Astrocyte of the hippocampus (primary cell): ENCODE measurements at regions not wholly inside any gene's neighbourhood (a gene's known extent, or its start where the extent isn't known, plus 50 kb on each side); places are given as distances from the start of the nearest gene placed in this dataset.
"Not testable (repeated sequence)": the region's sequence is repeated elsewhere in the genome, so short reads cannot be mapped to it uniquely, and the experiment has no call there.

Experiments used
- DNase-seq: peaks from one replicate; pipeline ENCODE4 v3.0.0; 2011; ENCODE audit warnings: low read depth, low spot score

DNA sequence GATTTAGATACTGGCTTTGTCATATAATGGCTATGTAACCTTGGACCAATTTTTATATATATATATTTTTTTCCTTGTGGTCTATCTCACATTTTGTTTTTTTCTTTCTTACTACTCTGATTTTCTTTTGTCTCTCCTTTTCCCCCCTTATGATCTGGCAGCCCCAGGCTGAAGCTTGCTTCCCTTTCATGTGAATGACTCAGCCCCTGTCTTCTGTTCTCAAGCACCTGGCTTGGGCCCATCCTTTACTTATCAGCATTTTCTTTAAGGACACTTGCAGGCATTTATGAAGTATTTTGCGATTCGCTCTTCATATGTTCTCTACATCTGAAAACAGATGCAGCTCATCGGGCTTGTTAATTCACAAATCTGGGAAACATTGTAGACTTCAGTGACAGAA is 163.6 kb downstream of the SPRY2 start:
- no peak for DNase-seq

DNA sequence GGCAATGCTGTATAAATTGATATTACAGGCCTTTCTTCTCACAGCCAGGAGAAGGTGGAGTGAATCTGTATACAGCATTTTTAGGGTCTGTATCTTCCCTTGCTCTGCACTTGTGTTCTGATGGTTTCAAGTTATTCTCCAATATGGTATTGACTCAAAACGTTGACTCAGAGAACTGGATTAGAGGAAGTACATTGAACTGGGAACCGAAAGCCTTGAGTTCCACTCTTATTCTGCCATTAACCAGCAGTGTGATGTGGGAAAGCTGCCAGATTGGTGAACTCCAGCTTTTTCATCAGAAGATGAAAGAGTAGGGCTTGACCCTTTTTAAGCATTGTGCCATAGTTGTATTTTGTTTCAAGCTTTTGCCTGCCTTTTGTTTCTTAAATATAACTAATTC is 167.7 kb downstream of the SPRY2 start:
- DNase-seq = peak; percentile 14

DNA sequence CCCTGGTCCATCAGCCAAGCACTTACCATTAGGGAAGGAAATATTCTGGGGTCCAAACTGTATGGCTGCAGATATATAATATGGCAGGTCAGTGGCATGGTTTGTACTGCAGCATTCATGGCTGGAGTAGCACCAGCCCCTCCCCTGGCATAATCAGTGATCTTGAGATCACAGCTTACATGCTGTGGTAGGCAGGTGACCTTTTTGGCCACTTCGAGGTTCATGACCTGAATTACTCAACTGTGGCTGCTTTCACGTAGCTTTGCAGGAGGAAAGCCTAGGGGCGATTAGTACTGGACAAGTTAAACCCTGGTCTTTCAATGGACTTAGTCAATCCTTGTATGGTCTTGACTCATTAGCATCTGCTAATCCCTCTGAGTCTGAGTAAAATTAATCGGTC is 169.8 kb downstream of the SPRY2 start:
- no peak for DNase-seq

DNA sequence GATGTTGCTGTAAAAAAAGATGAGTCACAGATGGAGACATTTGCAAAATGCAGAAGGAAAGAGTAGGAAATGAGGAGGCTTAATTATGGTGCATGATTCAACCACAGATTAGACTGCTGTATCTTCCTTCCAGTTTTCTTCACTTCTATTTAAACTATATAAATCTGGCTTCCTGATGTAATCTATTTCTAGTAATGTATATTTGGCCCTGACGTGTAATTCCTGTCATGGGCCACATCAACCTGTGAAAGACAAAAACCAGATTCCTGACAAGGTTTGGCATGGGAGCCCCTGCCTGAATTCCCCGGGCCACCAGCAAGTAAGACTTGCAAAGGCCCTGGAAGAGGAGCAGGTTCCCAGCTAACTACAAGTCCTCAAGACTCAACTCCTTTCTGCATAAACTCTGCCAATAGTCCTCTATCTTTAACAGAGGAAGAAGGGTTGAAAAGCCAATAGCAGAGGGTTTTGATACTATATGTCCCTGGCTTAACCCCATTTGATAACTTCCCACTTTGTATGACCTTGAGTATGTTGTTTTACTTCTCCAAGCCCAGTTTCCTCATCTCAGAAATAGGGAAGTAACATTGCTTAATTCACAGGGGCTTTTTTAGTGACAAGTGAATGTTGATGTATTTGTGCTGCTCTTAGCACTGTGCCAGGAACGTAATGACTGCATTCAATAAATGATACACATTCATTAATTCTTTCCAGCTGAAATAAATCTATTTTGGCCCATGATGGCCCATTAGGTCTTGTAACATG is 172.7 kb downstream of the SPRY2 start:
- no peak for DNase-seq

DNA sequence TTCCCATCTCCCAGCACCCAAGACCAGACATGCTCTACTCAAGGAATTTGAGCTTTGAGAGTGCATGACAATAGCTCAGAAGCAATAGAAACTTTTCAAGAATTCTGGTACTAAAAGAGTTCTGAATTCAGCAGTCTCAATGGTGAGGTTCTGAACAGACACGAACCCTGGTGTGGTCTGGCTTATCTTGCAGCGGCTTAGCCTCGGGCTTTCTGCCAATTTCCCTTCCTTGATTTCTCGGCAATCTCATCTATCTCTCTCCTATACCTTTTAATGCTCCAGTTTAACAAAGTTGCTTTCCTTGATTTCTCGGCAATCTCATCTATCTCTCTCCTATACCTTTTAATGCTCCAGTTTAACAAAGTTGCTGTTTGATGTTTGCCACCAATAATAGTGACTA is 174.6 kb downstream of the SPRY2 start:
- DNase-seq = no peak

DNA sequence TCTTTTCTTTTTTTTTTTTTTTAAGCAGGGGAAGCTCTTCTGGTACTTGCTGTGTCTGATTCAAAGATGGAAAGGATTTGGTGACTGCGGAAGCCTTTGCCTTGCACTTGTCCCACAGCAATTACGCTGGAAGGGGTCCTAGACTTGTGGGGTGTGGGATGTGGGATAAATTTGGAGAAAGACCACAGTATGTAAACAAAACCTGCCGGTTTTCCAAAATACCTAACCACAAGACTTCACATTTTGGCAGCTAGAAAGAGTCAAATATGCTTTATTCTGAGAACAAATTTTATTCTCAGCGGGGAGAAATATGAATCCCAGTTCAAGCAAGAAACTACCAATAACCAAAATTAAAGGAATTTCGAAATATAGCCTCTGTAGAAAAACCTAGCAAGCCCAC is 176.5 kb downstream of the SPRY2 start:
- peak; percentile 32 for DNase-seq

DNA sequence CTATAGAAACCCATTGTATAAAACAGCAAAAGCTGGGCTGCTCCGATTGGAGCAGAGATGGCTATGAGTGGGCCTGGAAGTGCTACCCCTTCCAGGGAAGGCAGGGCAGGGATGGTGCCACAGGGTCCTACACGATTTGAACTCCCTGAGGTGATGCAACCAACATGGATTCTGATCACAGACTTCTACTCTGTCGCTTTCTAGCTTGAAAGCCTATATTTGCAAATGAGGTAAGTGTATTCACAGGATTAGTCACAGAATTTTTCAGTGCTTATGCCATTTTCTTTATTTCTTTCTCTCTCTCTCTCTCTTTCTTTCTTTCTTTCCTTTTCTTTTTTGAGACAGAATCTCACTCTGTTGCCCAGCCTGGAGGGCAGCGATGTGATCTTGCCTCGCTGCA is 179.0 kb downstream of the SPRY2 start:
- DNase-seq = no peak

DNA sequence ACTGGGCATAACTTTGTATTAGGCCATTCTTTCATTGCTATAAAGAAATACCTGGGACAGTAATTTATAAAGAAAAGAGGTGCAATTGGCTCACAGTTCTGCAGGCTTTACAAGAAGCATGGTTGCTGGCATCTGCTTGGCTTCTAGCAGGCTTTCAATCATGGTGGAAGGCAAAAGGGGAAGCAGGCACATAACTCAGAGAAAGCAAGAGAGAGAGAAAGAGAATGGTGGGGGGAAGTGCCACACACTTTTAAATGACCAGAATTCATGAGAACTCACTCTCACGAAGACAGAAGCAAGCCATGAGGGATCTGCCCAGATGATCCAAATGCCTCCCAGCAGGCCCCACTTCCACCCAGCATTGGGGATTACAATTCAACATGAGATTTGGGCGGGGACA is 179.7 kb downstream of the SPRY2 start:
- DNase-seq = no peak

DNA sequence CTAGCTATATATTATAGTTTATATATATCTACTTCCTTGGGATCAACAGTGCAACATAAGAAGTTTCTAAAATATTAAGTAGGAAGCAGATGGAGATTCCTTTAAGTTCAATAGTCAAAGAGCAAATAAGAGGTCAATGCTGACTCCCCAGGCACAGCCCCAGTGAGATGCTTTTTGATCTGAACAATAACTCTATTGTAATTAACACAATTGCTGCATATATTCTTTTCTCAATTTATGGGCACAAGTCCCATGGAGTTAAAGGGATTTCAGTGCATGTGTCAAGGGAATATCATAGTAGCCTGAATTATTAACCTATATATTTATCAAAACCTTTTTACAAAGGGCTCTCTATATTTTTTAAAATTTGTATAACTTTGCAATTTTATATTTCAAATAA is 180.8 kb downstream of the SPRY2 start:
- no peak for DNase-seq

DNA sequence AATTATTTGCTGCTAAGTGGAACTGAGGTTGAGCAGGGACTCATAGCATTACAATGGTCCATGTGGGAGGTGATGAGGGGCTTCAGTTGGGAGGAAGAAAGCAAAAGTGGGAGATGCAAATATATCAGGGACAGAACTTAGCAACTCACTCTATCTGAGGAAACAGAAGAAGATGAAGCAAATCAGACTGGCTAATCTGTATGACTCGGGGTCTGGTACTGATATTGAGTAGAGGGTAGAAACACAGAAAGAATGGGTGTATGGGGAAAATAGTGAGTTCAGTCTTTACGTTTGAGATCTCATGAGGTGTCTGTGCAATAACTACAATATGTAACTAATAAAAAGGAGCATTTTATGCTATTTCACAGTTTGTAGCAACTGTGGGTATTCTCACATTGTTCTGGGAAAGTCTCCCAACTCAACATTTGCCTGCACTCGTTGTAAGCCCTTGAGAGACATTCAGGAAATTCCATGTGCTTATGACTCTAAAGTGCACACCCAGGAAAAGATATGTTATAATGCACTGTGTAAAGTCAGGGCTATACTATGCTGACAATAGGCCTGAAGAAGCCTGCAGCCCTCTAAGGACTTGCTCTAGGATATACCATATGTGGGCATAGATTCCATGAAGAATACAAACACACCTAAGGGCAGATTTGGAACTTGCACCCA is 183.5 kb downstream of the SPRY2 start:
- no peak for DNase-seq

DNA sequence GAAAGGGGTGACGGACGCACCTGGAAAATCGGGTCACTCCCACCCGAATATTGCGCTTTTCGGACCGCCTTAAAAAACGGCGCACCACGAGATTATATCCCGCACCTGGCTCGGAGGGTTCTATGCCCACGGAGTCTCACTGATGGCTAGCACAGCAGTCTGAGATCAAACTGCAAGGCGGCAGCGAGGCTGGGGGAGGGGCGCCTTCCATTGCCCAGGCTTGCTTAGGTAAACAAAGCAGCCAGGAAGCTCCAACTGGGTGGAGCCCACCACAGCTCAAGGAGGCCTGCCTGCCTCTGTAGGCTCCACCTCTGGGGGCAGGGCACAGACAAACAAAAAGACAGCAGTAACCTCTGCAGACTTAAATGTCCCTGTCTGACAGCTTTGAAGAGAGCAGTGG is 188.8 kb downstream of the SPRY2 start:
- DNase-seq = not testable (repeated sequence)

DNA sequence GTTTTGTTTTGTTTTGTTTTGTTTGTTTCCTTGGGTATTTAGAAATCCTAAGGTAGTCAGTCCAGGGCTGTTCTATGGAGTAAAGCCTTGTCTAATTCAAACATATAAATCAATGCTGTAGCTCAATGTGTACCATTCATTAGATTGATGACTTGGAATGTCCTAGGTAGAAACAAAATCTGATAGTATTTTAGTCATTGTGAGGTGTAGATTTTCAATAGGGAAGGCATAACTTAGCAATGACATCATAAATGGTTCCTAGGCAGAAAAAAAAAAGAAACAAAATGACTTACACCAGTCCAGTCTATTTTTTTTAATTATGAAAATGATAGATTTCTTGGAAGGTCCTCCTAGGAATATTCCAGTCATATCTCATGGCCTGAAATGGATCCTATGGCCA is 189.9 kb downstream of the SPRY2 start:
- DNase-seq = no peak

DNA sequence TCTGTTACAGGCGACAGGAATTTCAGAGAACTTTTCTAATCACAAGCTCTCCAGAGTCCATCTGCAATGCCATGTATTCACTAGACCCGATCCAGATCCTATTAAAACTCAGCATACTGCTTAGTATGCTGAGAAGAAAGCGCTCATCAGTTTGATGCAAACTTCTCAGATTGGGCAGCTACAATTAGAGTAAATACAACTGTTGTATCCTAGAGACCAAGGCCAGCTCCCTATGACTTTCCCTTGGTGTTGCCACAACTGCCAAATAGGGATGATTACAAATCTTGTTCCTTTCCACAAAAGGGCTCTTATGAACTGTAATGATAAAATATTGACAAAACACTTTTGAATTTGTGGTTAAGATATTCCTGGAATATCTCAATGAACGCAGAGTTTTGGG is 191.2 kb downstream of the SPRY2 start:
- no peak for DNase-seq

DNA sequence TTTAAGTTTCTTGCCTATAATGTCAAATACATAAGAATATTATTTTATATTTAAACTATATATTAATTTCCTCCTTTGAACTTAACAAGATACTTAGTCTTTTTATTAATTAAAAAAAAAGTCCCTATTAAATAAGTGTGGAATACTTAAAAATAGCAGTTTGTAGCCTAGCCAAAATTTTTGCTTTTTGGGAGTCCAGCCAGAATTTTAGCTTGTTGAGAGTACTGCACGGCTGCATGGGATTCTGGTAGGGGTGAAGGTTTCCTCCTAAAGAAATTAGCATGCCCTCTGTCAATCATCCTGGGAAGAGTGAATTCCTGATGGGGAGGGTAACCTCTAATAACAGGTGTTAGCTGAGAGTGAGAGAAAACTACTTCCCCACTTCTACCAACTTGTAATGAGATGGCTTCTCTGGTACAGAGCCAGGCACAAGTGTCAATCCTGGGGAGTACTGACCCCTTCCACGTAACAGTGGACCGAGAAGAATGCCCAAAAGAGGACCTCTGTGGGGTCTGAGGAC is 195.7 kb downstream of the SPRY2 start:
- DNase-seq = no peak

DNA sequence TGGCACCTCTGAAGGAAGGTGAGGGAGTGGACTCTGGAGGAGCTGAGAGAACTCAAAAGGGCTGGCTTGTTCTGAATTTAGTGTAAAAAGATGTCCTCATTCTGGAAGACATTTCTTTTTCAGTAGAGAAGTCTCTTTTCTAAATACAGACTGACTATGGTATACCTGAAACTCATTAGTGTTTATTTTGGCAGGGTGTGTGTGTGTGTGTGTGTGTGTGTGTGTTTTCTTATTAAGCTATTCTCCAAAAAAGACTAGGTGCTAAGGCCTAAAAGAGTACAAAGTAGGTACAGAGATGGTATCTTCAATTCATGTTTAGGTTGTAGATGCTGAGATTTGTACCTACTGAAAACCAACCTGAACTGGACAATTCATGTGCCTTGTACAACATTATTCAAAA is 196.4 kb downstream of the SPRY2 start:
- DNase-seq = no peak

DNA sequence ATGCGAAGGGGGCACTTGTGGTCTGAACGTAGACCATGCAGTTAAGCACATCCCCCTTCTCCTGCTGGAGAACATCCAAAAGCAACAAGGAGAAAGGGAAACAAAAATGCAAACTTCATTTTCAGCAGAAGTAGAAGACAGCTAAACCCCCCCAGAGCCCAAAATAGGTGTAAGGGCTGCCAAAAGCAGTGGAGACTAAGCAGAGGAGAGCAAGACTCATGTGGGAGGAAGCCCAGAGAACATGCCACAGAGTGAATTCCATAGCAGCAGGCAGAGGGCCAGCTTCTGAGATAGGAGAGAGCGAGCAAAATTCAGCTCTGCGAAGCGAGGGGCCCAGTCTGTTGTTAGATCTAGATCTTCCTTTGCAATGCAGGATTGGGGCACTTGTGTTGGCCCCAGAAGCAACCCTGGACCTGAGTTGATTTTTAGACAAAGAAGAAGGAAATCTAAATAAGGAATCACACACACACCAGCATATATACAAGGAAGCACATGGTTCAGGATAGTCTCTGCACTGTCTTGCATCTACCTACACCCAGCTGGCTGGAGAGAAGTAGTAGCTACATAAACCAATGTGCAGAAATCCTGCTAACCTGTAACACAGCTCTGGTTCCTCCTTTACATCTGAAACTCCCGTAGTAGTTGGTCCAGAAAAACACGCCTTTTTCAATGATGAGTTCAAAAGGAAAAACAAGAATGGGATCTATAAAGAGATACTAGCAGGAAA is 199.6 kb downstream of the SPRY2 start:
- peak; percentile 93 for DNase-seq

DNA sequence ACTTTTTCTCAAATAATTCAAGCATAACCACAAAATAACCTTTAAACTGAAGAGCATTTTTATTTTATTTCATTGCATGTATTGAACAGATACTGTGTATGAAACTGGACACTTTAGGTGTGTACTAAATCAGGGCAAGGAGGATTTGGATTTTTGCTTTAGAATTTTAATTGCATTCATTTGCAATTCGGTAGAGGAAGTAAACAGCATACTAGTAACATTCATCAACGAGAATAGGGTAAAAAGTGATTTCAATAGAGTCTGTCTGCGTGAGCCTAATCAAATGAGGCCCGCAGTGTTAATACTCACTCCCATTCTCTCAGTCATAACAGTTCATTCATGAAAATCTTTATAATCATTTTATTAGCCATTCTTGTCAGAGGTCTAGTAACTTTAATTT is 200.2 kb downstream of the SPRY2 start:
- no peak for DNase-seq

DNA sequence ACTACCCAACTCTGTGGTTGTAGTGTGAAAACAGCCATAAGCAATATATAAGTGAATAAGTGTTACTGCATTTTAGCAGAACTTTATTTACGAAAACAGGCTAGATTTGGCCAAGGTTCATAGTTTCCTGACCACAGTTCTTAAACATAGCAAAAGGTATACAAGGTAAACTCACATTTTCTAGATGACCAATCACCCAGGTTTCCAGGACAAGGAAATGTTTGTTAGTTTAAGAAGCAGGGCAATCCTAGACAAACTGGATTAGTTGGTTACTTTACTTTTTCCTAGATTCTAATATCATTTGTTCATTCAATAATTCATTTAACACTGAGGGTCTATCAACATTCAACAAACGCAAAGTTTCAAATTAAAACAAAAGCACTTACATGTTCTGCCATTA is 201.7 kb downstream of the SPRY2 start:
- DNase-seq = no peak

DNA sequence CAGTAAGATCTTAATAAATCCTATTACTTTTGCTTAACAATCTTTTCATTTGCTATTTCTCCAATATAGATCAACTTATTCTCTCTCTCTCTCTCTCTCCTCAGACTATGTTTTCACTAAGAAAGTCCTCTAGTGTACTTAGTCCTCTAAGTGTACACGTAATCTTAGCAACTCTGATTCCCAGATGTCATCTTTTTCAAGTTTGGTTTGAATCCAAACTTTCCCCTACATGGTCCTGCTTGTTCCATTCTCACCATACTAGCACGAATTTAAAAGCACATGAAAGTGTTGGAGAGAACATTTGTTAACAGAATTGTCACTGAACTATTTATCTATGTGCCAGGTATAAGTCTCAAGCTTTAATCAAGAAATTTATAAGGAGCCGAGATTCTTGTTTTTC is 202.9 kb downstream of the SPRY2 start:
- DNase-seq = no peak

DNA sequence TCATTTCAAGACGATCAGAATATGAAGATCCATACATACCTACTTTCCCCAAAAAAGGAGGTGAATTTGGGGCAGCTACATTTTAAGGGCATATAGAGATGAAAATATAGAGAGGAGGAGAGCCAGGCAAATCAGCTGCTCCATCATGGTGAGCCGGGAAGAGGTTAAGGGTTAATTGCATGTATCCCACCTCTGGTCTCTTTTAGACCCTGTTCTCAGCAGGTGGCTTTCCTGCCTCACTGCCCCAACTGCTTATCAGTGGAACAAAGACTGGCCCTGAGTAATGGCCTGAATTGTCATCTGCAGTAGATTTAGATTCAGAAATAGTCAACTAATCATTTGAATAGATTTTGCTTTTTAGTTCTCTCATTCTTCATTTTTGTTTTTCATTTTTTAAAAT is 206.6 kb downstream of the SPRY2 start:
- no peak for DNase-seq

DNA sequence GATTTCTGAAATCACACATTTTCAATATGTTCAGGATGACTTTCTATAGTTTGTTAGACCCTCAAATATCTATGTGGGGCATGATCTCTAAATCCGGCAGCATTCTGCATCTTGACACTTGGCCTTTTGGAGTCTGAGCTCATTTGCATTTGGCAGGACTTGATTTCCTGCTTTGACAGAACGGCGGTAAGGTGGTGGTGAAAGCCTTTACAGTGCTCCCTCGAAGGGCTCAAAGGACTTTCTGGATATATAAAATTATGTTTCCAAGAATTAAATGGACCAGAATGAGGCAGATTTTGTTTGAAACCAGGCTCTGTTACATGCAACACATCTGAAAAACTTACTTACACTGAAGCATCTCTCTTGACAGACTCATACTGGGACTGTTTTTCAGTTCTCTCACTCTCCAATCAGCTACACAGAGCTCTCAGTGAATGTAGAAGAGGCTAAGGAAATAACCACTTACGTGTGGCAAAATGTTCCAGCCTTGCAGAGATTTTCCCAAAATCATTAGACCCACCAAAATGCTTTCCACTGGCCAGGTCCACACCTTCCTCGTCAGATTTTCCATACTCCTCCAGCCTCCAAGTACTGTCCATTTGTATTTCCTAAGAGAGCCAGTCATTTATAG is 207.2 kb downstream of the SPRY2 start:
- DNase-seq = peak; percentile 47
